KMS-11 (cell line): ENCODE measurements at regions not wholly inside any gene's neighbourhood (a gene's known extent, or its start where the extent isn't known, plus 50 kb on each side); places are given as distances from the start of the nearest gene placed in this dataset.
"Not testable (repeated sequence)": the region's sequence is repeated elsewhere in the genome, so short reads cannot be mapped to it uniquely, and the experiment has no call there.

Experiments used
- H2AFZ ChIP-seq: fragments of 200-600 bp; sonication (generic); 2 replicates; pipeline ENCODE4 v1.6.1; 2016; ENCODE audit warnings: antibody characterized with exemption, mixed run types, low read depth
- H3K27ac ChIP-seq: fragments of 200-600 bp; sonication (generic); 2 replicates; pipeline ENCODE4 v1.6.1; 2016; ENCODE audit warnings: mild to moderate bottlenecking, mixed run types
- H3K27me3 ChIP-seq: fragments of 200-600 bp; sonication (generic); 2 replicates; pipeline ENCODE4 v1.6.1; 2017; ENCODE audit warnings: mild to moderate bottlenecking, low read depth, mixed run types, moderate library complexity; ENCODE audit not compliant: insufficient read depth
- H3K36me3 ChIP-seq: fragments of 200-600 bp; sonication (generic); 2 replicates; pipeline ENCODE4 v1.6.1; 2017; ENCODE audit warnings: mild to moderate bottlenecking, mixed run types; ENCODE audit not compliant: insufficient read depth
- H3K4me1 ChIP-seq: fragments of 200-600 bp; sonication (generic); 2 replicates; pipeline ENCODE4 v1.6.1; 2016; ENCODE audit warnings: mild to moderate bottlenecking, low read depth, mixed run types; ENCODE audit not compliant: poor library complexity, severe bottlenecking
- H3K4me2 ChIP-seq: fragments of 200-600 bp; sonication (generic); 2 replicates; pipeline ENCODE4 v1.7.0; 2016; ENCODE audit warnings: mild to moderate bottlenecking, mixed run types
- H3K4me3 ChIP-seq: fragments of 200-600 bp; sonication (generic); IDR thresholded peaks from 2 replicates; pipeline ENCODE4 v1.6.1; 2017; ENCODE audit warnings: low read depth, low read length, mixed read lengths; ENCODE audit not compliant: insufficient read depth
- H3K79me2 ChIP-seq: fragments of 200-600 bp; sonication (generic); 2 replicates; pipeline ENCODE4 v1.6.1; 2016; ENCODE audit warnings: low read depth, mixed run types; ENCODE audit not compliant: insufficient read depth
- H3K9ac ChIP-seq: fragments of 200-600 bp; sonication (generic); 2 replicates; pipeline ENCODE4 v1.6.1; 2016; ENCODE audit warnings: mild to moderate bottlenecking, mixed run types
- H4K20me1 ChIP-seq: fragments of 200-600 bp; sonication (generic); 2 replicates; pipeline ENCODE4 v1.6.1; 2016; ENCODE audit warnings: mild to moderate bottlenecking, mixed run types; ENCODE audit not compliant: insufficient read depth
- CTCF ChIP-seq: fragments of 200-600 bp; sonication (generic); conservative IDR thresholded peaks from 2 replicates; pipeline ENCODE4 v1.6.1; 2017; ENCODE audit warnings: low read depth, mild to moderate bottlenecking, antibody characterized with exemption, low read length, moderate library complexity, mixed read lengths

DNA sequence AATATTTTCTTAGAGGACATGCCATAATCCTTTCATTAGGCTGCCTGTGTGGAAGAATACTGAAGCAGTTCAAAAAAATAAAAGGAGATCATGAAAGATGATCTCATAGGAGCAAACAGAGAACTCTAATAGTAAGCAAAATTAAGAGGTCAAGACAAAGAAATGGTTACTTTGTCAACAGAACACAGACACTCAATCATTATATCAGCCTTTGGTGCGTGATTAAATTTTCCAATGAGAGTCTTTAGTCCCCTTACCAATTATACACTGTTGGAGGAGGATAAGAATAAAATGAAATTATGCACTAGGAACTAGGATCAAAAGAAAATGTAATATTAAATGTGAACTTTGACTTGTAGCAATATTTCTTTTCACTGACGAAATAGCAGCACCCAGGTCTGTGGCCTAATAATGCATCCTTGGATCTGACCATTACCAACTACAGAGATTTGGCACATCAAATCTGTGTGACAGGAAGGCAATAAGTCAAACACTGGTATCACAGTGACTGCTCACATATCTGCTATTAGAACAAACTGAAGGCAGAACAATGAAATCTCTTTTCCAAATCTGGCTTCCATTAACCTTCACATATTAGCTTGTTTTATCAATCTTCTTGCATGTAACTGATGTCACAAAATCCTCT, 1812.9 kb downstream of the PLA2G4A start:
- Histone ChIP-seq H3K36me3 (no peaks in the 10 kb centered on the region), H3K4me3 (no peak overlapping the region), H3K9ac (no peak overlapping the region), H3K27me3 (no peaks in the 10 kb centered on the region), H2AFZ (no peak overlapping the region), H3K27ac (no peak overlapping the region), H3K4me2 (no peak overlapping the region), H4K20me1 (no peaks in the 10 kb centered on the region), H3K79me2 (no peaks in the 10 kb centered on the region), H3K4me1 (no peaks in the 10 kb centered on the region)
- no peak for TF ChIP-seq CTCF

DNA sequence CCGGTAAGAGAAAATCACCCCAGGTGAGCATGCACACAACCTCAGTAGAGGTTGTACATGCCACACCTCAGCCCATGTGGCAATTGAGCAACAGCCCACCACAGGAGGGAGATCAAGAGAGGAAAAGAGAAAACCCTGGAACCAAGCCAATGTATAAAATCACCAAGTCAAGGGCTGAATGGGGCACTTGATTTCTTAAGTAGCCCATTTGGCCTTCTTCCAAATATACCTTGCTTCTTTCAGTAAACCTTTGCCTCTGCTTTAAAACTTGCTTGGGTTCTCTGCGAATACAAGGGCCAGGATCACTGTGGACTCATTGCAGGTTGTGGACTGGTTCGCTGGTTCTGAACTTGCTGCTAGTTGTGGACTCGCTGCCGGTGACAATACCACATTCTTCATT, 1814.0 kb downstream of the PLA2G4A start:
- Histone ChIP-seq H3K27me3 (no peaks in the 10 kb centered on the region), H3K4me1 (no peaks in the 10 kb centered on the region), H3K27ac (no peak overlapping the region), H4K20me1 (no peaks in the 10 kb centered on the region), H3K4me2 (no peak overlapping the region), H3K4me3 (no peak overlapping the region), H3K9ac (no peak overlapping the region), H2AFZ (no peak overlapping the region), H3K79me2 (no peaks in the 10 kb centered on the region), H3K36me3 (no peaks in the 10 kb centered on the region)
- no peak for TF ChIP-seq CTCF

- H3K4me1 ChIP-seq = no peaks in the 10 kb centered on the region
- H4K20me1 ChIP-seq = no peaks in the 10 kb centered on the region
- H3K79me2 ChIP-seq = no peaks in the 10 kb centered on the region
- H3K36me3 ChIP-seq = no peaks in the 10 kb centered on the region
- TF ChIP-seq CTCF = no peak
- no peaks in the 10 kb centered on the region for H3K27me3 ChIP-seq
- H2AFZ ChIP-seq = no peak overlapping the region
- no peak overlapping the region for H3K27ac ChIP-seq
- no peak overlapping the region for H3K4me2 ChIP-seq
- no peak overlapping the region for H3K9ac ChIP-seq
- H3K4me3 ChIP-seq = no peak overlapping the region
These were observed 1823.9 kb downstream of the PLA2G4A start for GRCh38 chr1:188652678-188653077.

GRCh38 chr1:188655966-188656365, 1821.7 kb downstream of the BRINP3 start:
- not testable (repeated sequence) for H2AFZ ChIP-seq, H3K27ac ChIP-seq, H3K9ac ChIP-seq, H3K79me2 ChIP-seq, H3K36me3 ChIP-seq, H3K27me3 ChIP-seq, H3K4me2 ChIP-seq, H3K4me1 ChIP-seq, H3K4me3 ChIP-seq, H4K20me1 ChIP-seq

DNA sequence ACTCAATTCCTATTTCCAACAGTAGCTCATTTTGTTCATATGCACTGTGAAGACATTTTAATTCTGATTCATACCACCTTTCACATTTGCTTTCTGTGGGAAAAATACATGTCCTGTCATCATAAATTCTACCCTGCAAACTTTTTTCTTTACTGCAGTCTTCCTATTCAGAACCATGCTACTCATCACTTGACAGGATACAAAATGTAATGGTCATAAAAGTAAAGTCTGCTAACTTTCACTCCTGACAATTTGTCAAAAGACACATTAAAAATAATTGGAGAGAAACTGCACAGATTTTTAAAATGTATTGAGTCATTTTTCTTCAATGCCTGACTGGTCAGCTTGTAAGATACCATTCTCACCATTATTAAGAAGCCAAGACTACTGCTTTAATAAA, 1817.1 kb downstream of the BRINP3 start:
- Histone ChIP-seq H3K9ac (no peak overlapping the region), H2AFZ (no peak overlapping the region), H3K27me3 (no peaks in the 10 kb centered on the region), H3K79me2 (no peaks in the 10 kb centered on the region), H4K20me1 (no peaks in the 10 kb centered on the region), H3K4me3 (no peak overlapping the region), H3K4me2 (no peak overlapping the region), H3K27ac (no peak overlapping the region), H3K36me3 (no peaks in the 10 kb centered on the region), H3K4me1 (no peaks in the 10 kb centered on the region)
- no peak for TF ChIP-seq CTCF
